ENCODE measurements at regions not wholly inside any gene's neighbourhood (a gene's known extent, or its start where the extent isn't known, plus 50 kb on each side); places are given as distances from the start of the nearest gene placed in this dataset.
"Not testable (repeated sequence)": the region's sequence is repeated elsewhere in the genome, so short reads cannot be mapped to it uniquely, and the experiment has no call there.

DNA sequence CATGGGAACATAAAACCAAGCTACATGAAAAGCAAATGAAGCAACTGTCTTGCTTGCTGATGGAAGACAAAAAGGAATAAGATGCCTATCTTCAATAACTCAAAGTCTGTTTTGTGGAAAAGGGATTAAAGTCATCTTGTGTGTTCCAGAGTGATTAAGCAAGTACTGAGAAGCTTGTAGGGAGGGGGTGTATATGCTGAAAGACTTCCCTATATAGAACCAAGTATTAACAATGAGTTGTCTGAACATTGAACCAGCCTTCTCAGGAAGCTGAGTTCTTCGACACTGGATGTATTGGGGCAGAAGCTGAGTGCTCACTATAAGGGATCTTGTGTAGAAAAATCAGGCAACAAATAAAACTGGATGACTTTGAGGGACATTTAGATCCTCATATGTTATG is 451.8 kb downstream of the CD83 start:
- FAIRE-seq: no peak
- POLR2A ChIA-PET: no interaction called here
- in situ Hi-C loops (cut with HindIII; ENCODE audit: extremely low pct_ligation_motif_present, low pct_unique_long_range_greater_than_20kb): no loop called here

DNA sequence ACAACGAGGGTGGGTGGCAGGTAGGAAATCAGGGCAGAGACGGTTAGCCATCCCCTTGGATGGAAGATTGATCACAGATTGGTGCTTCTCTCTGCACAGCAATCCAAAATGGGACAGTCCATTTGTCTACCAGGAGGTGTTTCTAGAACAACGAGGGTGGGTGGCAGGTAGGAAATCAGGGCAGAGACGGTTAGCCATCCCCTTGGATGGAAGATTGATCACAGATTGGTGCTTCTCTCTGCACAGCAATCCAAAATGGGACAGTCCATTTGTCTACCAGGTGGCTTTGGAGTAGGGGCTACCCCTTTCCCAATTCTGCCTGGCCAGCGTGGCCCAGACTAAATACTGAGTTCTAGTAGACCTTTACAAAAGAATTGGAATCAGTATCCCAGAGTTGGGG is 452.3 kb downstream of the CD83 start:
- CTCF ChIA-PET (ENCODE audit: low intra/inter-chr PET ratio, low total read pairs); H3K9me3 ChIP-seq (ENCODE audit: low read length); H3K36me3 ChIP-seq (replicated peaks in 1 of 2; ENCODE audit: control insufficient read depth in 1 of 2, insufficient read depth in 2 of 2, low read length in 2 of 2); H3K9ac ChIP-seq (ENCODE audit: insufficient read depth, low read depth, low read length); POLR2A ChIA-PET; H4K20me1 ChIP-seq (ENCODE audit: insufficient read depth, low read length); H3K27me3 ChIP-seq (ENCODE audit: control insufficient read depth in 1 of 2, insufficient read depth in 2 of 2, low read length in 2 of 2); H3K4me1 ChIP-seq (ENCODE audit: insufficient read depth, low read length); H3K27ac ChIP-seq (ENCODE audit: extremely low read length, insufficient read depth, low read length); BruUV-seq (replicated peaks); H2AFZ ChIP-seq (ENCODE audit: low read length); DNase-seq (ENCODE audit: low spot score); intact Hi-C loops (cut with micrococcal nuclease; ENCODE audit: unreplicated experiment); FAIRE-seq; H3K4me3 ChIP-seq (replicated peaks in 1 of 3; ENCODE audit: insufficient read depth in 1 of 3, low read depth in 2 of 3, low read length in 3 of 3); H3K4me2 ChIP-seq (ENCODE audit: low read depth, low read length); H3K79me2 ChIP-seq (ENCODE audit: insufficient read depth, low read length); in situ Hi-C loops (cut with HindIII; ENCODE audit: extremely low pct_ligation_motif_present, low pct_unique_long_range_greater_than_20kb); ATAC-seq: not testable (repeated sequence)
- WGBS (ENCODE audit: low lambda C conversion rate): 11% methylated on average over 5 of the region's 5 CpGs

More for the DNA sequence above, 451.8 kb downstream of the CD83 start:
- intact Hi-C loops (cut with micrococcal nuclease; ENCODE audit: unreplicated experiment): no loop called here
- Histone ChIP-seq H3K4me1 (ENCODE audit: insufficient read depth, low read length) (peaks cover 7% of the 10 kb centered on the region), H3K9ac (ENCODE audit: insufficient read depth, low read depth, low read length) (no peak overlapping the region), H4K20me1 (ENCODE audit: insufficient read depth, low read length) (no peaks in the 10 kb centered on the region), H3K36me3 (replicated peaks in 1 of 2; ENCODE audit: control insufficient read depth in 1 of 2, insufficient read depth in 2 of 2, low read length in 2 of 2) (no peaks in the 10 kb centered on the region), H2AFZ (ENCODE audit: low read length) (no peak overlapping the region), H3K79me2 (ENCODE audit: insufficient read depth, low read length) (no peaks in the 10 kb centered on the region), H3K27me3 (ENCODE audit: control insufficient read depth in 1 of 2, insufficient read depth in 2 of 2, low read length in 2 of 2) (peaks cover 0 to 2% of the 10 kb centered on the region in 2 experiments; a peak in 2 of 5 replicates), H3K4me3 (replicated peaks in 1 of 3; ENCODE audit: insufficient read depth in 1 of 3, low read depth in 2 of 3, low read length in 3 of 3) (no peak overlapping the region), H3K4me2 (ENCODE audit: low read depth, low read length) (no peak overlapping the region), H3K9me3 (ENCODE audit: low read length) (no peaks in the 10 kb centered on the region), H3K27ac (ENCODE audit: extremely low read length, insufficient read depth, low read length) (no peak overlapping the region)
- WGBS (ENCODE audit: low lambda C conversion rate): 23% methylated on average over 1 of the region's 1 CpG
- ATAC-seq: no peak
- no TSS peak for BruUV-seq (replicated peaks)
- no peak for DNase-seq (ENCODE audit: low spot score)
- TF ChIP-seq NFYC (CRISPR knock-in tag; IDR thresholded peaks at IDR 0.05): no peak
- no peak for TF ChIP-seq ZIK1 (CRISPR knock-in tag; IDR thresholded peaks at IDR 0.05; ENCODE audit: borderline replicate concordance, low read depth)
- no peak for TF ChIP-seq HDAC6 (IDR thresholded peaks at IDR 0.05; ENCODE audit: low read depth, low read length)
- TF ChIP-seq, protein P1, sequence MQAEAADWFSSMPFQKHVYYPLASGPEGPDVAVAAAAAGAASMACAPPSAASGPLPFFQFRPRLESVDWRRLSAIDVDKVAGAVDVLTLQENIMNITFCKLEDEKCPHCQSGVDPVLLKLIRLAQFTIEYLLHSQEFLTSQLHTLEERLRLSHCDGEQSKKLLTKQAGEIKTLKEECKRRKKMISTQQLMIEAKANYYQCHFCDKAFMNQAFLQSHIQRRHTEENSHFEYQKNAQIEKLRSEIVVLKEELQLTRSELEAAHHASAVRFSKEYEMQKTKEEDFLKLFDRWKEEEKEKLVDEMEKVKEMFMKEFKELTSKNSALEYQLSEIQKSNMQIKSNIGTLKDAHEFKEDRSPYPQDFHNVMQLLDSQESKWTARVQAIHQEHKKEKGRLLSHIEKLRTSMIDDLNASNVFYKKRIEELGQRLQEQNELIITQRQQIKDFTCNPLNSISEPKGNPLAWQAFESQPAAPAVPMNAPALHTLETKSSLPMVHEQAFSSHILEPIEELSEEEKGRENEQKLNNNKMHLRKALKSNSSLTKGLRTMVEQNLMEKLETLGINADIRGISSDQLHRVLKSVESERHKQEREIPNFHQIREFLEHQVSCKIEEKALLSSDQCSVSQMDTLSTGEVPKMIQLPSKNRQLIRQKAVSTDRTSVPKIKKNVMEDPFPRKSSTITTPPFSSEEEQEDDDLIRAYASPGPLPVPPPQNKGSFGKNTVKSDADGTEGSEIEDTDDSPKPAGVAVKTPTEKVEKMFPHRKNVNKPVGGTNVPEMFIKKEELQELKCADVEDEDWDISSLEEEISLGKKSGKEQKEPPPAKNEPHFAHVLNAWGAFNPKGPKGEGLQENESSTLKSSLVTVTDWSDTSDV (CRISPR knock-in tag; IDR thresholded peaks at IDR 0.05): no peak
- no peak for TF ChIP-seq IKZF1 (IDR thresholded peaks at IDR 0.05)
- TF ChIP-seq ZNF737 (CRISPR knock-in tag; IDR thresholded peaks at IDR 0.05; ENCODE audit: borderline replicate concordance): no peak
- TF ChIP-seq ZNF567 (CRISPR knock-in tag; IDR thresholded peaks at IDR 0.05; ENCODE audit: borderline replicate concordance): no peak
- no peak for TF ChIP-seq ELF1 (CRISPR knock-in tag; IDR thresholded peaks at IDR 0.05)
- TF ChIP-seq POLR2G (IDR thresholded peaks at IDR 0.05; ENCODE audit: low read depth, low read length): no peak
- TF ChIP-seq TBX3 (IDR thresholded peaks at IDR 0.05; ENCODE audit: borderline replicate concordance): no peak
- CTCF ChIA-PET (ENCODE audit: low intra/inter-chr PET ratio, low total read pairs): no interaction called here

Measured in HepG2 (cell line).